ENCODE measurements at regions not wholly inside any gene's neighbourhood (a gene's known extent, or its start where the extent isn't known, plus 50 kb on each side); places are given as distances from the start of the nearest gene placed in this dataset.

DNA sequence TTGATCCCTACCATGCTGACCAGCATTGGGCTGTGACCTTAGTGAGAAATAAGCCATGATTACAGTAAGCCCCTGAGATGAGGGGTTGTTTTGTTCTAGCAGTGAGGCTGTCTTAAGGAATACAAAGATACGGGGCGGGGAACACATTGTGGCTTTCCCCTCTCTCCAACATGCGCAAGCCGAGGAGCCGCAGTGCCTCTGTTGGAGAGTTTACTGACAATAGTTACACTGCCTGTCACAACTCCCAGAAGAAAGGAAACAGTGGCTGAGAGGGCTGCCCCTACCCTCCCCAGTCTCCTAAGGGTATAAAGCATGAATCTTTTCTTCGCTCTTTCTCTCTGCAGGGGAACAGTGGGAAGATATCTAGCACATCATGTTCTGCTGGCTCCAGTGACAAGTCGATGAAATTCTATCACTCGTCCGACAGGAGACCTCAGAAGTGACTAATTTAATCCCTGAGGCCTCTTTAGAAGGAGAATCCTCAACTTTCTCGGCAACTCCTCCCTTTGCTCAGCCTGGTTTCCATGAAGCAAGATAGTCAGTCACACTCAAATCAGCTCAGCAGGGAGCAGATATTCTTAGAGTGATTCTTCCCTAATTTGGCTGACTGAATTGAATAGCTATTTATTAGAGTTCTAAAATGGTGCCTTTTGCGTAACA, 409.0 kb upstream of the PROK2 start:
- no peak overlapping the region for H3K4me3 ChIP-seq (ENCODE audit: low read depth, low read length)

- no peak overlapping the region for H3K4me3 ChIP-seq (ENCODE audit: low read depth, low read length)
Observed at GRCh38 chr3:72192572-72192971, 407.6 kb upstream of the PROK2 start.

DNA sequence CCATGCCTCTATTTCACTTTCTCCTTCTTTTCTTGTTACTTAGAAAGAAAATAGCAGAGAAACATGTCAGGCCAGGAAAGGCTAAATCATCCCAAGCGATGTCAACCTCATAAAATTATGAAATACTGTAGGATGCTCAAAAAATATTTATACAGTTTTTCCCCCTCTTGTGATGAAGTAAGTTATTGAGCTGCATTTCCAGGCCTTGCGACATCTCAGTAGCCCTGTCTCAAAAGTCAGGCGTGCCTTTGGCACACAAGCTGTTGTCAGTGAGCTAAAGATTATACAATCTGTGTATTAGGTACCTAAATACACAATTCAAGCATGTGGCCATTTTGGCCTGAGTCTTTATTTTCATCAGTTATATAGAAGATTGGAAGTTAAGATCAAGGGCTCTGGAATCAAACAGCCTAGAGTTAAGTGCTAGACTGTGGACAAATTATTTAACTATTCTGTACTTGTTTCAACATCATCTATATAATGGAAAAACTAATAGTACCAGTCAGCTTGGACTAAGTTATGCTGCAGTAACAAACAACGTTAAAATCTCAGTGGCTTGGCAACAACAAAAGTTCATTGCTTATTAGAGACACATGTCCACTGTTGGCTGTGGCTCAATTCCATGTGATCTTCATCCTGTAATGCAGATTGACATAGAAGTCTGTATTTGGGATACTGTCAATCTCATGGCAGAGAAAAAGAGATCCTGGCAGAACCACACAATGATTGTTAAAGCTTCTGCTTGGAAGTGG, 406.4 kb upstream of the PROK2 start:
- H3K4me3 ChIP-seq (ENCODE audit: low read depth, low read length), result no peak overlapping the region

GRCh38 chr3:72190050-72190449, 405.1 kb upstream of the PROK2 start:
- H3K4me3 ChIP-seq (ENCODE audit: low read depth, low read length), result no peak overlapping the region

- no peak overlapping the region for H3K4me3 ChIP-seq (ENCODE audit: low read depth, low read length)
Observed at GRCh38 chr3:72189339-72189738, 404.4 kb upstream of the PROK2 start.

- no peak overlapping the region for H3K4me3 ChIP-seq (ENCODE audit: low read depth, low read length)
Observed at GRCh38 chr3:72188536-72188935, 403.6 kb upstream of the PROK2 start.

- no peak overlapping the region for H3K4me3 ChIP-seq (ENCODE audit: low read depth, low read length)
Observed at GRCh38 chr3:72187131-72187530, 402.2 kb upstream of the PROK2 start.

DNA sequence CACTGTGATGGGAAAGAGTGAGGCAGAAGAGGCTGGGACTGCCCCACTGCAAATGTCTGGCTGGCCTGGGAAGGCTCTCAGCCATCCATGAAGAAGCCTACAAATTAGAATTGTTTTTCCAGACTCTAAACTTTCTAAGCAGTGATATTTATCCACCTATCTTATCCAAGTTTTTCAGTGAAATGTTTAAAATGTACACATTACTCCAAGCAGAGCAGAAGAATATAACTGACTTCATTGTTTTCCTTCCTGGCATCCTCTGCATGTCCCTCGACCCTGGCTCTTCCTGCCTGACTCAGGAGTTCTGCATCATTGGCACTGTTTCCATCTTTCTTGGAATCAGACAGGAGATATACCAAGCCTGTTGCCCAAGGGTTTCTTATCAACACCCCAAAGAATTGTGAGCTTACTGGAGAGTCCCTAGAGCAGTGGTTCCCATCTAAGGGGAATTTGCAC, 401.5 kb upstream of the PROK2 start:
- no peak overlapping the region for H3K4me3 ChIP-seq (ENCODE audit: low read depth, low read length)

- H3K4me3 ChIP-seq (ENCODE audit: low read depth, low read length), result no peak overlapping the region
Observed at GRCh38 chr3:72185549-72186399, 400.8 kb upstream of the PROK2 start.

DNA sequence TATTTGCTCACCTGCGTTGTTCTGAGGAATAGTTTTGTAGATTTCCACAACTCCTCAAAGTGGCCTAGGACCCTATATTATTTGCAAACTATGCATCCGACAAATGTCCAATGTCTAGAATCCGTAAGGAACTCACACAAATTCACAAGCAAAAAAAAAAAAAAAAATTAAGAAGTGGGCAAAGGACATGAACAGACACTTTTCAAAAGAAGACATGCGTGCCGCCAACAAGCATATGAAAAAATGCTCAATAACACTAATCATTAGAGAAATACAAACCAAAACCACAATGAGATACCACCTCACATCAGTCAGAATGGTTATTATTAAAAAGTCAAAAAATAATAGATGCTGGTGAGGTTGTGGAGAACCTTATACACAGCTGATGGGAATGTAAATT, 398.5 kb upstream of the PROK2 start:
- no peak overlapping the region for H3K4me3 ChIP-seq (ENCODE audit: low read depth, low read length)

DNA sequence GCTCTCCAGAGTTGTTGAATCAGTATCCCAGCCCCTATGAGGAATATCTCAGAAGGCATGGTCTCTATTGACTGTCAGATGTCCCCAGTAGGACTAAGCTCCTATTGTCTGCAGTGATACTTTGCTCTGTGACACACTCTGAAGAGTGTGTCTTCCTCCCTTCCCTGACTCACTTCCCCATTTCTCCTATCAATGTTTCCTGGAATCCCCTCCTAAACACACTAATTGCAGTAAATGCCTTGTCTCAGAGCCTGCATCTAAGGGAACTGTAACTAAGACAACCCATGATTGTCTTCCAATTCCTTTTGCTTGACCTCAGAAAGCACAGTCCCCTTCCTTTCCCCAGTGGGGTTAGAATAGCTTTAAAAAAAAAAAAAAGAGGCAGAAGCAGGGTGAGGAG, 397.3 kb upstream of the PROK2 start:
- H3K4me3 ChIP-seq (ENCODE audit: low read depth, low read length), result no peak overlapping the region

DNA sequence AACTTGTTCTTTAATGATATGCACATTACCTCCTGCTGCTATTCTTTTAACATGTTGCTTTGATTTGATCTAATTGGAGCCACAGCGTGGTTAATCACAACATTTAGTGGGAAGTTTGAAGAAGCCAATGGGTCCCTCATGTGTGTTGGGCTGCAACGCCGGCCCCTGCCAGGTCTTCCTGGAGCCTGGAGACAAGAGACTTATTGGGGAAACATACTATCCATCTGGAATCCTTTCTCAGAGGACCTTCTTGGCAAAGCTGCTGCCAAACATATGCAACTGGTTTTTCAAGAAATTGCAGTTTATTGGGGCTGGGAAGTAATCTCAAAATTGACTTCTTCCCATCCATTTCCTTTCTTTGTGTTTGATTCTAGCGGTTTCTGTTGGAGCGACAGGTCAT, 396.3 kb upstream of the PROK2 start:
- H3K4me3 ChIP-seq (ENCODE audit: low read depth, low read length), result no peak overlapping the region

- no peak overlapping the region for H3K4me3 ChIP-seq (ENCODE audit: low read depth, low read length)
Observed at GRCh38 chr3:72180405-72180804, 395.5 kb upstream of the PROK2 start.

GRCh38 chr3:72179107-72179464, 394.1 kb upstream of the PROK2 start:
- no peak overlapping the region for H3K4me3 ChIP-seq (ENCODE audit: low read depth, low read length)

DNA sequence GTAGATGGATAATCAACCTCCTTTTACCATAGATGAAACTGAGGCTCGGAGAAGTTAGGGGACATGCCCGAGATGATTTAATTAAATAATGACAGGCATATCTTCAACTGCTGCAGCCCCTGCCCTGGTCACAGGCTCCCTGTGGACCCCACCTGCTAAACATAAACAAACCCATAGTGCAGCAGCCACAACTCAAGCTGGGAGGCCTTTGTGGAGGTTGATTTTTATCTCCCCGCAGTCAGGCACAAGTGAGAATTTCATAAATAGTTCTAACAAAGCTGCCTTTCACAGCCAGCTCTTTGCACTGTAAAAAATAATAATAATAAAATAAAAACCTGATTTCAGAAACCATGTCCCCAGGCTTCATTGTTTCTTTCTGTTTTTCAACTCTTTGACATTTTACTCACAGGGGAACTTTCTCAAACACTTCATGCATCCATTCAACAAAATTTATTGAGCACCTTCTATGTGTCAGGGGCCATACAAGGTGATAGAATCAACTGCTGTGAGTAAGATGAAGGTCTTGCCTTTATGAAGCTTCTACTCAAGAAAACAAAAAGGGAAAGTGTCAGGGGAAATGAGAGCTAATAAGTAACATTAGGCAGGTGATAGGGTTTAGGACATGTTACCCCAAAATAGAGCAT, 393.6 kb upstream of the PROK2 start:
- no peak overlapping the region for H3K4me3 ChIP-seq (ENCODE audit: low read depth, low read length)

DNA sequence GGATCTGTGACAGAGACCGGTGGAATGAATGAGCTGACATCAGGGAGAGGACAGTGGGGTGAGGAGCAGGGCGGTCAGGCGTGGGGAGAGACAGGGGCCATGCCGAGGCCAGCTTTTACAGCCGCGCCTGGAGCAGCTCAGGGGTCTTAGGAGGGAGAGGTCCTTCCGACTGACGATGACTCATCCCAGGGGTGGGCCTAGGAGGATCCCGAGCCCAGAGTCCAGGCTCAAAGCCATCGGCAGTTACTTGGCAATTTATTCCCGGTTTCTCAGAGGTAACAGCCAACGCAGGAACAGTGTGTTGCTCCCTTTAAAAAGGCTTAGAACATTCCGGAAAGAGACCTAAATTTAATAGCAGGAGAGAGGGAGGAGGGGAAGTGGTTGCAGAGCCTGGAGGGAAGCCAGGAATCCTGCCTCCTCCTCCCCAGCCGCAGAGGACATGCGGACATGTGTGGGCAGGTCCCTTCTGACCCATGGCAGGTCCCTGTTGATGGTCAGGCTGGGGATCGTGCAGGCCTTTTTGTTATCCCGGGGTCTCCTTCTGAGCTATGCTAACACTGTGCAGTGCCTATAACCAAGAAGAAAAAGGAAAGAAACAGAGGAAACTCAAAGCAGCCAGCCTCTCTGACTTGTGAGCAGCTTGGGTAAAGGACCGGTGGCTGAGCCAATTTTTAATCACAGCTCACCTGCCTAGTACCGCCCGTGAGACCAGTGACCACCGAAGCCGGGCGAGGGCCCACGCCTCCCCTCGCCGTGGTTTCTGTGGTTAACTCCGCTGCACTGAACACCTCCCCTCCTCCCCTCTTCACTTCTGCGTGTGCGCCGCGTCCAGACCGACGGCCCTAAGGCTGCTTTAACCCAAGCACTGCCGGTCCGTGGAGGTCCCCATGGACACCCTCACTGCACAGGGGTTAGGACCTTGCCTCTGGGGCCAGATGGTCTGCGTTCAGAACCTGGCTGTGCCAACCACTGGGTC, 392.4 kb upstream of the PROK2 start:
- H3K4me3 ChIP-seq (ENCODE audit: low read depth, low read length), result no peak overlapping the region

- no peak overlapping the region for H3K4me3 ChIP-seq (ENCODE audit: low read depth, low read length)
Observed at GRCh38 chr3:72176537-72177041, 391.6 kb upstream of the PROK2 start.

DNA sequence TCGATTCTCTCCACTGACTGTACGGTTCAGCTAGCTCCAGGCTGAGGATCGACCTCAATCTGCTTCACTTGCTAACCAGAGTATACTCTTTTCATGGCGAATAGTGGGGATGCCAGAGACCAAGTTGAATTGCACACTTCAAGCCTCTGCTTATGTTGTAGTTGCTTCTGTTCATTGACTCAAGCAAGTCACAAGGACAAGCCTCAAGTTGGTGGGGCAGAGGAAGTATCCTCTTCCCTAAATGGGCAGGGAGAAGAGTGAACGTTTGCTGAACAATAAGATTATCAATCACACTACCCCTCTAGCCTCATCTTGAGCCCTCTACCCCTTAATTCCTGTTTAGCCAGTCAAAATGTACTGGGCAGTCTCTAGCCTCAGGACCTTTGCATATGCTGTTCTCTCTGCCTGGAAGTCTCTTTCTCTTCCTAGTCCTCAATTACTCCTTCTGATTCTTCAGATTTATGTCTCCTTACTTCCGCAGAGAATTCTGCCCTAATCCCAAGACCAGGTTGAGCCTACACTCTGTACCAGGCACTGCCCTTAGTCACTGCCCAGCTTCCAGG, 390.4 kb upstream of the PROK2 start:
- no peak overlapping the region for H3K4me3 ChIP-seq (ENCODE audit: low read depth, low read length)

GRCh38 chr3:72174890-72175289, 389.9 kb upstream of the PROK2 start:
- H3K4me3 ChIP-seq (ENCODE audit: low read depth, low read length), result no peak overlapping the region

GRCh38 chr3:72174040-72174439, 389.1 kb upstream of the PROK2 start:
- no peak overlapping the region for H3K4me3 ChIP-seq (ENCODE audit: low read depth, low read length)

Data from iPS-11a (cell line).